ENCODE measurements at regions not wholly inside any gene's neighbourhood (a gene's known extent, or its start where the extent isn't known, plus 50 kb on each side); places are given as distances from the start of the nearest gene placed in this dataset.

DNA sequence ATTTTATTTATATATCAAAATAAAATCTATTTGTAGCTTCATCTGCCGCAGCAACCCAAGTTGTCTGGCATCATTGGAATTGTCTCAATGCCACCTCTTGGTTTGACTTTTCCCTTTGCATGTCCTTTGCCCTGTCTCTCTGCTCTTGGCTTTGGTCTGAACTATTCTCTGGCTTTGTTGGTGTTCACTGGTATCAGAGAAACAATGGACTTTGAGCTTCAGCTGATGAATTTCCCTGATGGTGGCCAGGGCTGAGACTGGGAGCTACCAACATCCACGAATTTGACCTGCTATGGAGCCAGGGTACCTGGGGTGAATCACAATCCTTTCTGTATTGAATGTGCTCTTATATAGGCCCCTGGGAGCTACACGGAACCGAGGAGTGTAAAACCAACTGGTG is 311.7 kb upstream of the KIAA1217 start:
- TF ChIP-seq POLR2A (IDR thresholded peaks at IDR 0.05) (no peak), POLR2AphosphoS5 (IDR thresholded peaks at IDR 0.05) (no peak)
- TF ChIP-seq, protein P1, sequence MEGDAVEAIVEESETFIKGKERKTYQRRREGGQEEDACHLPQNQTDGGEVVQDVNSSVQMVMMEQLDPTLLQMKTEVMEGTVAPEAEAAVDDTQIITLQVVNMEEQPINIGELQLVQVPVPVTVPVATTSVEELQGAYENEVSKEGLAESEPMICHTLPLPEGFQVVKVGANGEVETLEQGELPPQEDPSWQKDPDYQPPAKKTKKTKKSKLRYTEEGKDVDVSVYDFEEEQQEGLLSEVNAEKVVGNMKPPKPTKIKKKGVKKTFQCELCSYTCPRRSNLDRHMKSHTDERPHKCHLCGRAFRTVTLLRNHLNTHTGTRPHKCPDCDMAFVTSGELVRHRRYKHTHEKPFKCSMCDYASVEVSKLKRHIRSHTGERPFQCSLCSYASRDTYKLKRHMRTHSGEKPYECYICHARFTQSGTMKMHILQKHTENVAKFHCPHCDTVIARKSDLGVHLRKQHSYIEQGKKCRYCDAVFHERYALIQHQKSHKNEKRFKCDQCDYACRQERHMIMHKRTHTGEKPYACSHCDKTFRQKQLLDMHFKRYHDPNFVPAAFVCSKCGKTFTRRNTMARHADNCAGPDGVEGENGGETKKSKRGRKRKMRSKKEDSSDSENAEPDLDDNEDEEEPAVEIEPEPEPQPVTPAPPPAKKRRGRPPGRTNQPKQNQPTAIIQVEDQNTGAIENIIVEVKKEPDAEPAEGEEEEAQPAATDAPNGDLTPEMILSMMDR (IDR thresholded peaks at IDR 0.05), result no peak
